ENCODE measurements at regions not wholly inside any gene's neighbourhood (a gene's known extent, or its start where the extent isn't known, plus 50 kb on each side); places are given as distances from the start of the nearest gene placed in this dataset.

DNA sequence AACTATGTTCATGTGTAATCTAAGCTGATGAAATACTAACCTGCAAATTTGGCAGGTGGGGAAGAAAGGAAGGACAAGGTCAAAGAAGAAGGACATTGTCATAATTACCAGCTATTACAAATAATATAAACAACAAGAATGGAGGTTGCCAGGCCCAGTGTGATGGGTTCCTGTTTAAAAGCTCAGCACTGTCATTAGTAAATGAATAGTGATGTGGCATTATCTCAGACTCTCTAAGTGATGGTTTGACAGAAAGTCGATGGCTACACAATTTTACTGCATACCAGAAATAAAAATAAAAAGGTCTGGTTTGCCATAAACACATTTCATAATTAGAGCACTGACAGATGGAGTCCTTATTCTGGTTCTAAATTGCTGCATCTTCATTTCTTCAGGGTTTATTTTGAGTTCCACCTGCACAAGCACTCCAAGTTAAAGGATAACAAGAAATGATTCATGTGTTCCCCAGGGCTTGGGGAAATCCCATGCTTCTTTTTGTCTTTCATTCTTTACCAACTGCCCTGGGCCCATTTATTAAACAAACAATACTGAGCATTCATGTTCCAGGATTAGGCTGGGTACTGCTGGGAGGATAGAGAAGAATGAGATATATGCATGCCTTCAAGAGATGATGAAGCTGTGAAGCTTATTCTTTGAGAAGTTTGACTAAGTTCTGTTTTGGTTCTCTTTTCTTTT lies 367.8 kb upstream of the RASGEF1B start:
- no peaks in the 10 kb centered on the region for H3K9me3 ChIP-seq (ENCODE audit: low read depth)
- H3K9ac ChIP-seq, result no peak overlapping the region
- H3K36me3 ChIP-seq, result no peaks in the 10 kb centered on the region
- Mint-ChIP-seq H3K36me3 (no peaks in the 10 kb centered on the region), H3K9me3 (no peaks in the 10 kb centered on the region), H3K4me1 (peaks cover 11% of the 10 kb centered on the region), H3K27me3 (ENCODE audit: insufficient read depth, low read depth) (no peaks in the 10 kb centered on the region), H3K27ac (no peak overlapping the region), H3K4me3 (no peak overlapping the region)
- H3K79me2 ChIP-seq (ENCODE audit: low read depth), result no peaks in the 10 kb centered on the region
- H3K4me1 ChIP-seq, result peaks cover 7% of the 10 kb centered on the region
- TF ChIP-seq EZH2phosphoT487 (IDR thresholded peaks at IDR 0.05) (no peak), EZH2 (IDR thresholded peaks at IDR 0.05) (no peak)
- H3K4me3 ChIP-seq, result no peak overlapping the region
- no peaks in the 10 kb centered on the region for H3F3A ChIP-seq (ENCODE audit: low read depth)
- no peak overlapping the region for H3K27ac ChIP-seq
- DNase-seq (ENCODE audit: low spot score), result no peak
- no peaks in the 10 kb centered on the region for H4K20me1 ChIP-seq (ENCODE audit: low read depth)
- H2AFZ ChIP-seq (replicated peaks), result no peak overlapping the region
- H3K27me3 ChIP-seq, result no peaks in the 10 kb centered on the region
- no peak overlapping the region for H3K4me2 ChIP-seq

DNA sequence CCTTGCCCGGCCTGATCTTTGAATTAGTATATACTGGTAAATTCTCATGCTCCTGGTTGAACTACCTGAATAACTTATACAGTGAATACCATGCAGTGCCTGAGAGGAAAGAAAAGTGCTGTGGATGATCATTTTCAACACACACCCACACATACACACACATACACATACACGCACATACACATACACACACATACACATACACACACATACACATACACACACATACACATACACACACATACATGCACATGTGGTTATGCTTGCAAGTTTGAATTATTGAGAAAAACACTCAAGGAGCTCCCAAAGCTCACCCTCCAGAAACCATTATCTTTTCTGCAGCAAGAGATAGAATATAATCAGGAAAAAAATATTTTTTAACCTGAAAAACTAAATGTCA lies 366.9 kb upstream of the RASGEF1B start:
- no peaks in the 10 kb centered on the region for H4K20me1 ChIP-seq (ENCODE audit: low read depth)
- Mint-ChIP-seq H3K27ac (no peak overlapping the region), H3K27me3 (ENCODE audit: insufficient read depth, low read depth) (no peaks in the 10 kb centered on the region), H3K4me3 (no peak overlapping the region), H3K36me3 (no peaks in the 10 kb centered on the region), H3K9me3 (peaks cover 2% of the 10 kb centered on the region), H3K4me1 (peaks cover 13% of the 10 kb centered on the region)
- no peak overlapping the region for H3K27ac ChIP-seq
- H3F3A ChIP-seq (ENCODE audit: low read depth), result no peaks in the 10 kb centered on the region
- H3K4me3 ChIP-seq, result no peak overlapping the region
- H3K4me1 ChIP-seq, result peaks cover 7% of the 10 kb centered on the region
- no peaks in the 10 kb centered on the region for H3K9me3 ChIP-seq (ENCODE audit: low read depth)
- TF ChIP-seq EZH2phosphoT487 (IDR thresholded peaks at IDR 0.05), result no peak
- TF ChIP-seq EZH2 (IDR thresholded peaks at IDR 0.05), result no peak
- TF ChIP-seq, protein P1, sequence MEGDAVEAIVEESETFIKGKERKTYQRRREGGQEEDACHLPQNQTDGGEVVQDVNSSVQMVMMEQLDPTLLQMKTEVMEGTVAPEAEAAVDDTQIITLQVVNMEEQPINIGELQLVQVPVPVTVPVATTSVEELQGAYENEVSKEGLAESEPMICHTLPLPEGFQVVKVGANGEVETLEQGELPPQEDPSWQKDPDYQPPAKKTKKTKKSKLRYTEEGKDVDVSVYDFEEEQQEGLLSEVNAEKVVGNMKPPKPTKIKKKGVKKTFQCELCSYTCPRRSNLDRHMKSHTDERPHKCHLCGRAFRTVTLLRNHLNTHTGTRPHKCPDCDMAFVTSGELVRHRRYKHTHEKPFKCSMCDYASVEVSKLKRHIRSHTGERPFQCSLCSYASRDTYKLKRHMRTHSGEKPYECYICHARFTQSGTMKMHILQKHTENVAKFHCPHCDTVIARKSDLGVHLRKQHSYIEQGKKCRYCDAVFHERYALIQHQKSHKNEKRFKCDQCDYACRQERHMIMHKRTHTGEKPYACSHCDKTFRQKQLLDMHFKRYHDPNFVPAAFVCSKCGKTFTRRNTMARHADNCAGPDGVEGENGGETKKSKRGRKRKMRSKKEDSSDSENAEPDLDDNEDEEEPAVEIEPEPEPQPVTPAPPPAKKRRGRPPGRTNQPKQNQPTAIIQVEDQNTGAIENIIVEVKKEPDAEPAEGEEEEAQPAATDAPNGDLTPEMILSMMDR (IDR thresholded peaks at IDR 0.05), result no peak
- no peak overlapping the region for H2AFZ ChIP-seq (replicated peaks)
- no peaks in the 10 kb centered on the region for H3K79me2 ChIP-seq (ENCODE audit: low read depth)
- H3K27me3 ChIP-seq, result no peaks in the 10 kb centered on the region
- no peaks in the 10 kb centered on the region for H3K36me3 ChIP-seq
- H3K4me2 ChIP-seq, result no peak overlapping the region
- no peak for DNase-seq (ENCODE audit: low spot score)
- no peak overlapping the region for H3K9ac ChIP-seq

DNA sequence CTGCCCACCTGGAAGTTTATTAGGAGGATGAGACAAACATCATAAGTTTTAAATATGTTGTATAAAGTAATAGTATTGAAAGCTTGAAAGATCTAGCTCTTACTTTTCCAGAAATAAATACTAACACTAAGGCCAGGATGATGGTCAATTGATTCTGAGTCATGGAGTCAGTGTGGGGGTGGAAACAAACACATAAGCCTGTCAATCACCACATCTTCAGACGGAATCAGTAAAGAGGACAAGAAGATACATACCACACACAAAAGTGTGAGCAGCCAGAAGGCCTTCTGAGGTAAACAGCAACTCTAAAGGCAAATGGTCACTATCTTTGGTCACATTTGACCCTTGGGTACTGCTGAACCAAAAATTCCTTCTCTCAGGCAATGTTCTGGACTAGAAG lies 365.0 kb upstream of the RASGEF1B start:
- Histone ChIP-seq H3K27me3 (no peaks in the 10 kb centered on the region), H3K4me2 (no peak overlapping the region), H3K4me1 (peaks cover 7% of the 10 kb centered on the region), H3K27ac (no peak overlapping the region), H3K36me3 (no peaks in the 10 kb centered on the region), H3K9ac (no peak overlapping the region), H3K9me3 (ENCODE audit: low read depth) (no peaks in the 10 kb centered on the region), H2AFZ (replicated peaks) (no peak overlapping the region), H3F3A (ENCODE audit: low read depth) (no peaks in the 10 kb centered on the region), H3K4me3 (no peak overlapping the region), H3K79me2 (ENCODE audit: low read depth) (no peaks in the 10 kb centered on the region), H4K20me1 (ENCODE audit: low read depth) (no peaks in the 10 kb centered on the region)
- Mint-ChIP-seq H3K27me3 (ENCODE audit: insufficient read depth, low read depth) (peaks cover 2% of the 10 kb centered on the region), H3K9me3 (peaks cover 4% of the 10 kb centered on the region), H3K4me3 (no peak overlapping the region), H3K4me1 (peaks cover 15% of the 10 kb centered on the region), H3K27ac (no peak overlapping the region), H3K36me3 (no peaks in the 10 kb centered on the region)
- no peak for DNase-seq (ENCODE audit: low spot score)
- TF ChIP-seq, protein P1 (IDR thresholded peaks at IDR 0.05), result no peak
- TF ChIP-seq EZH2 (IDR thresholded peaks at IDR 0.05) (no peak), EZH2phosphoT487 (IDR thresholded peaks at IDR 0.05) (no peak)

DNA sequence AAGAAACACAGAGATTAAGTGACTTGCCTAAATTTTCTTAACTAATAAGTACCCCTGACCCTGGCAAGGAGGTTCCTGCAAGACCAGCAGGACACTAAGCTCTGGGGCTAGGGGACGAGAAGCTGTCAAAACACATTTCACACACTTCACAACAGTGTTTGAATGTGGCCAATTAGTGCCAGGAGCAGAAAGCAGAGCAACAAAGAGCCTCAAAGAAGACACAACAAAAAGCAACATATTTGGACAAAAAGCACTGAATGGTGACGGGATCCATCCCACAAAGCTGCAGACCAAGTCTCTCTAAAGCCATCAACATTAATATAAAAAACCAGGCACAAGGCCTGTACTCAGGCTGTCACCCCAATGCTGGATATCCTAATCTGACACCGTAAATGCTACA lies 361.9 kb upstream of the RASGEF1B start:
- Histone ChIP-seq H3K27me3 (no peaks in the 10 kb centered on the region), H3F3A (ENCODE audit: low read depth) (no peaks in the 10 kb centered on the region), H3K4me2 (no peak overlapping the region), H3K9me3 (ENCODE audit: low read depth) (no peaks in the 10 kb centered on the region), H2AFZ (replicated peaks) (no peak overlapping the region), H3K36me3 (no peaks in the 10 kb centered on the region), H3K9ac (no peak overlapping the region), H3K4me1 (no peaks in the 10 kb centered on the region), H4K20me1 (ENCODE audit: low read depth) (no peaks in the 10 kb centered on the region), H3K27ac (peak overlapping the region; percentile 23), H3K4me3 (no peak overlapping the region), H3K79me2 (ENCODE audit: low read depth) (no peaks in the 10 kb centered on the region)
- H3K4me1 Mint-ChIP-seq, result peaks cover 8% of the 10 kb centered on the region
- H3K4me3 Mint-ChIP-seq, result no peak overlapping the region
- TF ChIP-seq EZH2phosphoT487 (IDR thresholded peaks at IDR 0.05) (no peak), EZH2 (IDR thresholded peaks at IDR 0.05) (no peak)
- TF ChIP-seq, protein P1 (IDR thresholded peaks at IDR 0.05), result no peak
- peak overlapping the region; percentile 18 for H3K27ac Mint-ChIP-seq
- H3K9me3 Mint-ChIP-seq, result peaks cover 4% of the 10 kb centered on the region
- H3K27me3 Mint-ChIP-seq (ENCODE audit: insufficient read depth, low read depth), result peaks cover 2% of the 10 kb centered on the region
- H3K36me3 Mint-ChIP-seq, result no peaks in the 10 kb centered on the region
- DNase-seq (ENCODE audit: low spot score), result peak; percentile 26

Measured in neural progenitor cell (in vitro differentiated cells).